Neural cell (in vitro differentiated cells): ENCODE measurements at regions not wholly inside any gene's neighbourhood (a gene's known extent, or its start where the extent isn't known, plus 50 kb on each side); places are given as distances from the start of the nearest gene placed in this dataset.

Experiments
- H2AFZ ChIP-seq: fragments of 200-600, 300-800 bp; sonication (generic), shearing (Covaris generic); 2 replicates; pipeline ENCODE4 v1.6.0; 2014; ENCODE audit warnings: low read depth, mild to moderate bottlenecking, antibody characterized with exemption, low read length, moderate library complexity
- H3F3A ChIP-seq: fragments of 200-600 bp; shearing (Covaris generic); 2 replicates; pipeline ENCODE4 v1.6.1; 2016; ENCODE audit warnings: mild to moderate bottlenecking, moderate library complexity, mixed read lengths, antibody characterized with exemption, low read length; ENCODE audit not compliant: insufficient read depth, poor library complexity, severe bottlenecking
- H3K27ac ChIP-seq: fragments of 200-600, 300-800 bp; sonication (generic), shearing (Covaris generic); 2 replicates; pipeline ENCODE4 v1.5.1; 2014; ENCODE audit warnings: mild to moderate bottlenecking, low read length, moderate library complexity
- H3K27me3 ChIP-seq: fragments of 300-800, 200-600 bp; sonication (generic), shearing (Covaris generic); 2 replicates; pipeline ENCODE4 v1.6.0; 2014; ENCODE audit warnings: mild to moderate bottlenecking, low read depth, low read length, moderate library complexity; ENCODE audit not compliant: insufficient read depth
- H3K36me3 ChIP-seq: fragments of 300-800, 200-600 bp; sonication (generic), shearing (Covaris generic); 2 replicates; pipeline ENCODE4 v1.5.1; 2014; ENCODE audit warnings: mild to moderate bottlenecking, antibody characterized with exemption, low read length, moderate library complexity; ENCODE audit not compliant: insufficient read depth
- H3K4me2 ChIP-seq: fragments of 300-800, 200-600 bp; sonication (generic), shearing (Covaris generic); 2 replicates; pipeline ENCODE4 v1.6.0; 2014; ENCODE audit warnings: mild to moderate bottlenecking, low read length
- H3K4me3 ChIP-seq: fragments of 300-800, 200-600 bp; sonication (generic), shearing (Covaris generic); 2 replicates; pipeline ENCODE4 v1.5.1; 2014; ENCODE audit warnings: mild to moderate bottlenecking, low read length, moderate library complexity
- H3K79me2 ChIP-seq: fragments of 200-600 bp; shearing (Covaris generic); replicated peaks from 2 replicates; pipeline ENCODE4 v1.6.0; 2014; ENCODE audit warnings: mild to moderate bottlenecking, low read length, moderate library complexity; ENCODE audit not compliant: insufficient read depth
- H3K9ac ChIP-seq: fragments of 300-800, 200-600 bp; sonication (generic), shearing (Covaris generic); 2 replicates; pipeline ENCODE4 v1.6.1; 2016; ENCODE audit warnings: mild to moderate bottlenecking, low read length, mixed read lengths
- H3K9me2 ChIP-seq: fragments of 200-600 bp; shearing (Covaris generic); 2 replicates; pipeline ENCODE4 v1.6.1; 2016; ENCODE audit warnings: mild to moderate bottlenecking, low read length, mixed read lengths; ENCODE audit not compliant: insufficient read depth
- H3K9me3 ChIP-seq: fragments of 200-600, 300-800 bp; sonication (generic), shearing (Covaris generic); 2 replicates; pipeline ENCODE4 v1.6.1; 2016; ENCODE audit warnings: mild to moderate bottlenecking, mixed run types, low read length, moderate library complexity, mixed read lengths
- H4K20me1 ChIP-seq: fragments of 200-600 bp; shearing (Covaris generic); 2 replicates; pipeline ENCODE4 v1.6.1; 2016; ENCODE audit warnings: mild to moderate bottlenecking, mixed run types; ENCODE audit not compliant: insufficient read depth
- CTCF ChIP-seq: fragments of 450-650 bp; IDR thresholded peaks from 2 replicates; pipeline ENCODE4 v1.5.1; 2014; ENCODE audit warnings: antibody characterized with exemption, mild to moderate bottlenecking, moderate library complexity; ENCODE audit not compliant: poor library complexity, severe bottlenecking
- EP300 ChIP-seq: fragments of 450-650 bp; conservative IDR thresholded peaks from 2 replicates; pipeline ENCODE4 v1.6.1; 2014; ENCODE audit warnings: antibody characterized with exemption, mild to moderate bottlenecking, moderate library complexity; ENCODE audit not compliant: poor library complexity, severe bottlenecking
- EZH2 ChIP-seq: fragments of 200-600, 300-800 bp; shearing (Covaris generic), sonication (generic); IDR thresholded peaks from 2 replicates; pipeline ENCODE4 v1.6.1; 2014; ENCODE audit warnings: antibody characterized with exemption, low read length, borderline replicate concordance, mild to moderate bottlenecking; ENCODE audit not compliant: insufficient read depth, poor library complexity, severe bottlenecking
- MXI1 ChIP-seq: fragments of 450-650 bp; conservative IDR thresholded peaks from 2 replicates; pipeline ENCODE4 v1.6.1; 2014; ENCODE audit warnings: antibody characterized with exemption, mild to moderate bottlenecking; ENCODE audit not compliant: poor library complexity, severe bottlenecking
- POLR2AphosphoS5 ChIP-seq: IDR thresholded peaks from 2 replicates; pipeline ENCODE4 v1.6.1; 2012
- RAD21 ChIP-seq: fragments of 450-650 bp; conservative IDR thresholded peaks from 2 replicates; pipeline ENCODE4 v1.6.1; 2014; ENCODE audit warnings: antibody characterized with exemption, mild to moderate bottlenecking, moderate library complexity
- REST ChIP-seq: IDR thresholded peaks from 2 replicates; pipeline ENCODE4 v1.6.1; 2012; ENCODE audit warnings: borderline replicate concordance
- SMC3 ChIP-seq: fragments of 450-650 bp; conservative IDR thresholded peaks from 2 replicates; pipeline ENCODE4 v1.6.1; 2014; ENCODE audit warnings: antibody characterized with exemption, mild to moderate bottlenecking, moderate library complexity; ENCODE audit not compliant: poor library complexity
- TAF1 ChIP-seq: IDR thresholded peaks from 2 replicates; pipeline ENCODE4 v1.6.1; 2012; ENCODE audit warnings: low read depth

- Histone ChIP-seq H3K27ac (no peak overlapping the region), H3K79me2 (no peaks in the 10 kb centered on the region), H4K20me1 (no peaks in the 10 kb centered on the region), H3F3A (no peaks in the 10 kb centered on the region), H3K27me3 (no peaks in the 10 kb centered on the region), H3K9me3 (no peaks in the 10 kb centered on the region), H3K9ac (no peak overlapping the region), H3K4me2 (no peak overlapping the region), H2AFZ (no peak overlapping the region), H3K4me3 (no peak overlapping the region), H3K9me2 (no peaks in the 10 kb centered on the region), H3K36me3 (no peaks in the 10 kb centered on the region)
- TF ChIP-seq TAF1 (no peak), RAD21 (no peak), EZH2 (no peak), CTCF (no peak), POLR2AphosphoS5 (no peak), MXI1 (no peak), REST (no peak), SMC3 (no peak), EP300 (no peak)
Measured at GRCh38 chr5:17075236-17075635, 139.1 kb upstream of the MYO10 start.

GRCh38 chr5:17076272-17076671, 140.2 kb upstream of the MYO10 start:
- Histone ChIP-seq H4K20me1 (no peaks in the 10 kb centered on the region), H3K36me3 (no peaks in the 10 kb centered on the region), H3K4me3 (no peak overlapping the region), H3K9ac (no peak overlapping the region), H3K27ac (no peak overlapping the region), H3F3A (no peaks in the 10 kb centered on the region), H2AFZ (no peak overlapping the region), H3K27me3 (no peaks in the 10 kb centered on the region), H3K9me3 (no peaks in the 10 kb centered on the region), H3K79me2 (no peaks in the 10 kb centered on the region), H3K9me2 (no peaks in the 10 kb centered on the region), H3K4me2 (no peak overlapping the region)
- TF ChIP-seq REST (no peak), RAD21 (no peak)
